Midbrain (tissue), 1 donor: ENCODE measurements at regions not wholly inside any gene's neighbourhood (a gene's known extent, or its start where the extent isn't known, plus 50 kb on each side); places are given as distances from the start of the nearest gene placed in this dataset.

ENCODE experiments used
- DNase-seq: peaks from one replicate; lab custom pipeline; 2025; lab: John Stamatoyannopoulos, UW

- no peak for DNase-seq
These were observed 260.6 kb upstream of the TNP1 start for GRCh38 chr2:217120429-217120828.

GRCh38 chr2:217118559-217119284 lies 258.9 kb upstream of the TNP1 start:
- DNase-seq = no peak

GRCh38 chr2:217117523-217117922 lies 257.7 kb upstream of the TNP1 start:
- DNase-seq = no peak

GRCh38 chr2:217116610-217117009 lies 256.7 kb upstream of the TNP1 start:
- DNase-seq = no peak

GRCh38 chr2:217114117-217114516 lies 254.3 kb upstream of the TNP1 start:
- no peak for DNase-seq

- no peak for DNase-seq
These were observed 253.6 kb upstream of the TNP1 start for GRCh38 chr2:217113491-217113890.

GRCh38 chr2:217110550-217110949 lies 250.7 kb upstream of the TNP1 start:
- DNase-seq = no peak

GRCh38 chr2:217108575-217109027 lies 248.7 kb upstream of the TNP1 start:
- DNase-seq = no peak

- DNase-seq = no peak
These were observed 248.2 kb upstream of the TNP1 start for GRCh38 chr2:217108086-217108485.

GRCh38 chr2:217107480-217107879 lies 247.6 kb upstream of the TNP1 start:
- DNase-seq = no peak

GRCh38 chr2:217106650-217107014 lies 246.8 kb upstream of the TNP1 start:
- no peak for DNase-seq

GRCh38 chr2:217105733-217106649 lies 246.1 kb upstream of the TNP1 start:
- DNase-seq = no peak

- DNase-seq = no peak
These were observed 244.1 kb upstream of the TNP1 start for GRCh38 chr2:217103752-217104545.

- no peak for DNase-seq
These were observed 243.1 kb upstream of the TNP1 start for GRCh38 chr2:217102956-217103355.

- DNase-seq = no peak
These were observed 242.1 kb upstream of the TNP1 start for GRCh38 chr2:217101972-217102371.

- DNase-seq = no peak
These were observed 239.7 kb upstream of the TNP1 start for GRCh38 chr2:217099561-217099960.

GRCh38 chr2:217098435-217098834 lies 238.6 kb upstream of the TNP1 start:
- no peak for DNase-seq

GRCh38 chr2:217097346-217097745 lies 237.5 kb upstream of the TNP1 start:
- DNase-seq = no peak

GRCh38 chr2:217096474-217097225 lies 236.8 kb upstream of the TNP1 start:
- DNase-seq = no peak

GRCh38 chr2:217095511-217096205 lies 235.8 kb upstream of the TNP1 start:
- DNase-seq = no peak
